ENCODE measurements at regions not wholly inside any gene's neighbourhood (a gene's known extent, or its start where the extent isn't known, plus 50 kb on each side); places are given as distances from the start of the nearest gene placed in this dataset.

DNA sequence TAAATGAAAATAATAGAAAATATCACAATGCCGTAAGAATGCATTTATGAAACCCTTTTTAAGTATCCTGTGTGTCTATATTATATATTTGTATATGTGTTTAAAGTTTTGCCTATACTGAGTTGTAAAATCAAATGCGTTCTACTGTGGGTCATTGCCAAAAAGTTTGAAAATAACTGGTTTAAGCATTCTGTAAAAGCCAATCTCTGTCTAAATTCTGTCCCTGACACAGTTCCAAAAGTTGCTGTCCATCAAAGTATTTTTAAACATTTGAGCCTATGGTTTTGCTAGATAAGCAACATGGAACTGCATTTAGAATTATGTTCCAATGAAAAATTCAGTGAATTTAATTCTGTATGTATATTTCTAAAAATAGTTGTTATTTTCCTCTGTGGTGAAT is 1360.4 kb upstream of the CRIM1 start:
- TF ChIP-seq TAF1 (IDR thresholded peaks at IDR 0.05; ENCODE audit: borderline replicate concordance, low read depth, low read length): no peak
- no peak for TF ChIP-seq KDM1A (IDR thresholded peaks at IDR 0.05; ENCODE audit: borderline replicate concordance)
- TF ChIP-seq HCFC1 (IDR thresholded peaks at IDR 0.05; ENCODE audit: low read length): no peak
- no peak for TF ChIP-seq SUZ12 (IDR thresholded peaks at IDR 0.05; ENCODE audit: unreplicated experiment)
- no peak for TF ChIP-seq FOS (IDR thresholded peaks at IDR 0.05; ENCODE audit: borderline replicate concordance, extremely low read depth, insufficient read length)
- TF ChIP-seq, protein P1, sequence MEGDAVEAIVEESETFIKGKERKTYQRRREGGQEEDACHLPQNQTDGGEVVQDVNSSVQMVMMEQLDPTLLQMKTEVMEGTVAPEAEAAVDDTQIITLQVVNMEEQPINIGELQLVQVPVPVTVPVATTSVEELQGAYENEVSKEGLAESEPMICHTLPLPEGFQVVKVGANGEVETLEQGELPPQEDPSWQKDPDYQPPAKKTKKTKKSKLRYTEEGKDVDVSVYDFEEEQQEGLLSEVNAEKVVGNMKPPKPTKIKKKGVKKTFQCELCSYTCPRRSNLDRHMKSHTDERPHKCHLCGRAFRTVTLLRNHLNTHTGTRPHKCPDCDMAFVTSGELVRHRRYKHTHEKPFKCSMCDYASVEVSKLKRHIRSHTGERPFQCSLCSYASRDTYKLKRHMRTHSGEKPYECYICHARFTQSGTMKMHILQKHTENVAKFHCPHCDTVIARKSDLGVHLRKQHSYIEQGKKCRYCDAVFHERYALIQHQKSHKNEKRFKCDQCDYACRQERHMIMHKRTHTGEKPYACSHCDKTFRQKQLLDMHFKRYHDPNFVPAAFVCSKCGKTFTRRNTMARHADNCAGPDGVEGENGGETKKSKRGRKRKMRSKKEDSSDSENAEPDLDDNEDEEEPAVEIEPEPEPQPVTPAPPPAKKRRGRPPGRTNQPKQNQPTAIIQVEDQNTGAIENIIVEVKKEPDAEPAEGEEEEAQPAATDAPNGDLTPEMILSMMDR (IDR thresholded peaks at IDR 0.05 in 2 of 3, conservative IDR thresholded peaks at IDR 0.05 in 1 of 3; ENCODE audit: control insufficient read depth in 2 of 3, extremely low read depth in 1 of 3, insufficient read depth in 1 of 3, low read depth in 3 of 3, low read length in 3 of 3): no peak
- no peak for TF ChIP-seq IKZF2 (IDR thresholded peaks at IDR 0.05)
- TF ChIP-seq POLR2A (IDR thresholded peaks at IDR 0.05; ENCODE audit: low read depth, low read length): no peak
- TF ChIP-seq SMC3 (IDR thresholded peaks at IDR 0.05; ENCODE audit: borderline replicate concordance, low read length): no peak
- no peak for TF ChIP-seq ZSCAN29 (IDR thresholded peaks at IDR 0.05)
- TF ChIP-seq RAD21 (IDR thresholded peaks at IDR 0.05; ENCODE audit: insufficient read depth, low read depth, low read length): no peak
- no peak for TF ChIP-seq EP300 (IDR thresholded peaks at IDR 0.05; ENCODE audit: borderline replicate concordance in 1 of 2, control insufficient read depth in 1 of 2, low read depth in 2 of 2, low read length in 2 of 2)
- TF ChIP-seq NRF1 (conservative IDR thresholded peaks at IDR 0.05; ENCODE audit: low read depth, low read length): no peak
- no peak for TF ChIP-seq TCF12 (IDR thresholded peaks at IDR 0.05; ENCODE audit: low read depth, low read length)

All from GM12878 (cell line).